Effector memory CD4-positive, alpha-beta T cell (primary cell): ENCODE measurements at regions not wholly inside any gene's neighbourhood (a gene's known extent, or its start where the extent isn't known, plus 50 kb on each side); places are given as distances from the start of the nearest gene placed in this dataset.

ENCODE experiments used
- DNase-seq, 3 donors: peaks; one replicate each; pipeline ENCODE4 v3.0.0-alpha.2; 2020
- H3K27ac ChIP-seq: 2 replicates; pipeline ENCODE4 v1.7.0; 2013; ENCODE audit warnings: mild to moderate bottlenecking, low read length, moderate library complexity; ENCODE audit not compliant: insufficient read depth, poor library complexity, severe bottlenecking
- H3K27me3 ChIP-seq: replicated peaks from 2 replicates; pipeline ENCODE4 v1.7.0; 2013; ENCODE audit warnings: mild to moderate bottlenecking, low read length; ENCODE audit not compliant: insufficient read depth, control insufficient read depth, poor library complexity, severe bottlenecking
- H3K36me3 ChIP-seq: 2 replicates; pipeline ENCODE4 v1.7.0; 2013; ENCODE audit warnings: mild to moderate bottlenecking, low read length, moderate library complexity; ENCODE audit not compliant: control insufficient read depth, insufficient read depth
- H3K4me1 ChIP-seq: 2 replicates; pipeline ENCODE4 v1.7.0; 2013; ENCODE audit warnings: low read length, mild to moderate bottlenecking; ENCODE audit not compliant: control insufficient read depth, insufficient read depth, poor library complexity, severe bottlenecking
- H3K4me3 ChIP-seq: 2 replicates; pipeline ENCODE4 v1.7.0; 2013; ENCODE audit warnings: low read length, low read depth, mild to moderate bottlenecking; ENCODE audit not compliant: insufficient read depth, poor library complexity, severe bottlenecking
- H3K9me3 ChIP-seq: 2 replicates; pipeline ENCODE4 v1.7.0; 2013; ENCODE audit warnings: mild to moderate bottlenecking, low read length, moderate library complexity; ENCODE audit not compliant: control insufficient read depth

GRCh38 chr2:234683950-234684349, 187.1 kb upstream of the ARL4C start:
- H3K27me3 ChIP-seq: no peaks in the 10 kb centered on the region
- no peaks in the 10 kb centered on the region for H3K4me1 ChIP-seq
- H3K4me3 ChIP-seq: no peak overlapping the region
- no peak for DNase-seq
- no peaks in the 10 kb centered on the region for H3K9me3 ChIP-seq
- no peaks in the 10 kb centered on the region for H3K36me3 ChIP-seq
- H3K27ac ChIP-seq: no peak overlapping the region

- DNase-seq: no peak
- H3K27me3 ChIP-seq: no peaks in the 10 kb centered on the region
- no peaks in the 10 kb centered on the region for H3K36me3 ChIP-seq
- H3K4me1 ChIP-seq: no peaks in the 10 kb centered on the region
- H3K4me3 ChIP-seq: no peak overlapping the region
- H3K9me3 ChIP-seq: no peaks in the 10 kb centered on the region
- no peak overlapping the region for H3K27ac ChIP-seq
These were observed 185.8 kb upstream of the ARL4C start for GRCh38 chr2:234682492-234683228.

- H3K4me1 ChIP-seq: no peaks in the 10 kb centered on the region
These were observed 184.1 kb upstream of the ARL4C start for GRCh38 chr2:234680688-234681619.

GRCh38 chr2:234679741-234680687, 183.1 kb upstream of the ARL4C start:
- Histone ChIP-seq H3K36me3 (no peaks in the 10 kb centered on the region), H3K4me3 (no peak overlapping the region), H3K27ac (no peak overlapping the region), H3K27me3 (no peaks in the 10 kb centered on the region), H3K9me3 (no peaks in the 10 kb centered on the region), H3K4me1 (no peaks in the 10 kb centered on the region)
- DNase-seq: no peak

More at GRCh38 chr2:234680688-234681619, 184.1 kb upstream of the ARL4C start:
- Histone ChIP-seq H3K27me3 (no peaks in the 10 kb centered on the region), H3K4me3 (no peak overlapping the region), H3K36me3 (no peaks in the 10 kb centered on the region), H3K9me3 (no peaks in the 10 kb centered on the region), H3K27ac (no peak overlapping the region)
- DNase-seq: no peak

GRCh38 chr2:234679301-234679740, 182.4 kb upstream of the ARL4C start:
- Histone ChIP-seq H3K4me3 (no peak overlapping the region), H3K27ac (no peak overlapping the region), H3K27me3 (no peaks in the 10 kb centered on the region), H3K4me1 (no peaks in the 10 kb centered on the region), H3K36me3 (no peaks in the 10 kb centered on the region), H3K9me3 (no peaks in the 10 kb centered on the region)
- no peak for DNase-seq

DNA sequence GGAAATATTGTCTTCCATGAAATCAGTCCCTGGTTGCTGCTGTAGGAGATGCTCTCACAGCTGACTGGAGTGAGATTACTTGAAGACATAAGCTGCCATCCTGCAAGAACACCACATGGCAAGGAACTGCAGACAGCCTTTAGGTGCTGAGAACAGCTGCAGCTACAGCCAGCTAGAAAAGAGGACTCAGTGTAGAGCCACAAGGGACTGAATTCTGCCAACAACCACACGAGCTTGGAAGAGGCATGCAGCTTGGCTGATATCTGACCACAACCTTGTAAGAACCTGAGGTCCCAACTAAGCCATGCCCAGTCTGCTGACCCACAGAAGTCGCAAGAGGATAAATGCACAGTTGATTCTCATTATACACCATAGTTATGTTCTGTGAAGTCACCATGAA, 181.8 kb upstream of the ARL4C start:
- no peak for DNase-seq
- H3K9me3 ChIP-seq: no peaks in the 10 kb centered on the region
- no peaks in the 10 kb centered on the region for H3K4me1 ChIP-seq
- H3K4me3 ChIP-seq: no peak overlapping the region
- H3K27ac ChIP-seq: no peak overlapping the region
- no peaks in the 10 kb centered on the region for H3K27me3 ChIP-seq
- no peaks in the 10 kb centered on the region for H3K36me3 ChIP-seq

DNA sequence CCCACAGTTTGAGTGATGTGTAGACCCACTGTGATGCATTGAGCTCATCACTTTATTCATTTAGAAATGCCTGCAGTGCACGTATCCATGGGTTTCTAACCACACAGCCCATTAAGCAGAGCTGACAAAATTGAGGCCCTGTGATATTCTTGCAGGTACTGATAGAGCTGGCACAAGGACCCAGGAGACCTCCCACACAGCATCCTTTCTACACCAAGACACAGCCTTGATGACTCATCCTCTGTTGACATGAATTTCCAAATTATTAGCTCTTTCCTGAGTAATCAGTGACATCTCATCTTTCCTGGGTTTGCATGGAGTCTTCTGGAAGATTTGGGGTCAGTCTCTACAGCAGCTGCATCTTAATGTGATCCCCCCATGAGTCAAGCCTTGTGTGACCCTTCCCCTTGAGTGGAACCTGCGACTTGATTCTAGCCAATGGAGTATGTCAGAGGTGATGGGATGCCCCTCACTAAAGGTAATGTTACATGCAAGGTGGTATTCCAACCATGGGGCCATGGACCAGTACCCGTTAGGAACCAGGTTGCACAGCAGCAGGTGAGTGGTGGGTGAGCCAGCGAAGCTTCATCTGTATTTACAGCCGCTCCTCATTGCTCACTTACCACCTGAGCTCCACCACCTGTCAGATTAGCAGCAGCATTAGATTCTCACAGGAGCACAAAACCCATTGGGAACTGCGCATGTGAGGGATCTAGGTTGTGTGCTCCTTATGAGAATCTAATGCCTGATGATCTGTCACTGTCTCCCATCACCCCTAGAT, 181.1 kb upstream of the ARL4C start:
- Histone ChIP-seq H3K27me3 (no peaks in the 10 kb centered on the region), H3K4me1 (no peaks in the 10 kb centered on the region), H3K9me3 (no peaks in the 10 kb centered on the region), H3K27ac (no peak overlapping the region), H3K4me3 (no peak overlapping the region), H3K36me3 (no peaks in the 10 kb centered on the region)
- no peak for DNase-seq

DNA sequence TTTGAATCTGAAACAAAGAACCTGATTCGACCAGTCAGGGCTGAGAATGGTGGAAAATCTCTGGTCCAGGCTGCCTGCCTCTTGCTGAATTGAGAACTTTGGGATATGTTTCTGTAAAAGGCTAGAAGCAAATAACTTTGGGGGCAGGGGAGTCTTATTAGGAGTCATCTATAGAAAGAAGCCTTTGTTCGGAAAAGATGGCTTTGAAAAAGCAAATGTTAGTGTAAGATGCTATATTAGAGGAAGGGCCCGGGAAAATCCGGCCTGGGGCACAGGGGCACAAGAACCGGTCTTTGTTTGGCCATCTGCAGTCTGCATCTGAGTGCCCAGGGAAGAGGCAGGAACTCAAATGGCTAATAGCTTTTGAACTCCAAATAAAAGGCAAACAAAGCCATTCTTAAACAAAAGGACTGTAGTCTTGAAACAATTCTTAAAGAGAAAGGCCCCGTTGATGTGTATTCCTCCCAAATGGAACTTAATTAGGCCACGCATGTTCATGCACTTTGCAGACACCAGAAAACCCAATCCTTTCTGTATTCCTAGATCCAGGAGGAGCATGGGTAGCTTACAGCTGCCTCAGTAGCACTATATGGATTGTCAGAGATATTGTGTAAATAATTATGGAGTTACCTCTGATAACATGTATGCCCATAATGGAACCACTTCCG, 180.0 kb upstream of the ARL4C start:
- no peaks in the 10 kb centered on the region for H3K27me3 ChIP-seq

More for the DNA sequence above, 180.0 kb upstream of the ARL4C start:
- H3K27ac ChIP-seq: no peak overlapping the region
- no peak overlapping the region for H3K4me3 ChIP-seq
- DNase-seq: no peak
- no peaks in the 10 kb centered on the region for H3K36me3 ChIP-seq
- H3K9me3 ChIP-seq: no peaks in the 10 kb centered on the region
- H3K4me1 ChIP-seq: no peaks in the 10 kb centered on the region
